ENCODE measurements at regions not wholly inside any gene's neighbourhood (a gene's known extent, or its start where the extent isn't known, plus 50 kb on each side); places are given as distances from the start of the nearest gene placed in this dataset.

DNA sequence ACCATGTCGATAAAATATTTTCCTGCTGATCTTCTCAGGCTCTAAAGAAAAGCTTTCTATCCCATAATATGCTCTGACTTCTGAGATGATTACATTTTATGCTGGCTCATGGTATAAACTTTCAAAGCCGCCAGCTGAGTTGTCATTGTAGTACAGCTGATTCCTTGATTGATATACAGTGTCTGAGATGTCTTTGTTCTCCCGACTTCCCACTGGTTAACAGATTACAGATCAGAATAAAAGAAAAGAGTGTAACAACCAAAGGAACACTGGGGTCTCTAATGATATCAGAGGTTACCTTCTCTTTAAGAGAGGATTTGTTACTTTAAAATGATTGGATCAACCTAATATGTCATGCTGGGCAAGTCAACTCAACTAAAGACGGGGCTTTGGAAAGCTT, 485.4 kb upstream of the LRRC7 start:
- CTCF ChIA-PET, result no interaction called here
- H3K4me2 ChIP-seq, result no peak overlapping the region
- no peak overlapping the region for H3K4me3 ChIP-seq
- H3K27ac ChIP-seq, result no peak overlapping the region
- H3K9me3 ChIP-seq, result no peaks in the 10 kb centered on the region
- TF ChIP-seq TP53 (CRISPR knock-in tag; IDR thresholded peaks at IDR 0.05), result no peak
- no peak for TF ChIP-seq RARB (CRISPR knock-in tag; IDR thresholded peaks at IDR 0.05)
- TF ChIP-seq NR3C1 (IDR thresholded peaks at IDR 0.05), result no peak
- no peak for TF ChIP-seq NFE2L2 (conservative IDR thresholded peaks at IDR 0.05; ENCODE audit: low read length)
- no peak for TF ChIP-seq KDM5A (IDR thresholded peaks at IDR 0.05)
- H3K4me1 ChIP-seq, result no peaks in the 10 kb centered on the region
- WGBS (ENCODE audit: missing lambda C conversion rate), result 6% methylated on average over 4 of the region's 4 CpGs
- FAIRE-seq (no peak), DNase-seq (ENCODE audit: low read depth in 1 of 2, low spot score in 1 of 2) (no peak), ATAC-seq (no peak)
- POLR2A ChIA-PET, result no interaction called here

DNA sequence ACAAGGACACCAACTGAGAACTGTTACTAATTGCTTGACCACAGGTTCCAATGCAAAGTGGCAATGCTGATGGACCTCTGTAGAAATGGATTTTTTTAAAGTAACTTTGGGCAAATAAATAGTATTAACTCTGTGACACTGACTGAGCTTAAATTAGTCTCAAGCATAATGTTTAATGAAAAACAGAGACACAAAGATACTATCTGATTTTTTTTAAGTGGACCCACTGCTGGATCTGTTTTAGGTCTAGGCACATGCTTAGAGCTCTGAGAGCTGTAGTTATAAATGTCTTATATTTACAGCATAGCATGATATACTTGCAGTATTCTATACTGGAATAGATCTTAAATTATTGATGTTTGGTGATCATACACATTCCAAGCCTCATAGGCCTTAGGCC, 481.6 kb upstream of the LRRC7 start:
- TF ChIP-seq, protein P1, sequence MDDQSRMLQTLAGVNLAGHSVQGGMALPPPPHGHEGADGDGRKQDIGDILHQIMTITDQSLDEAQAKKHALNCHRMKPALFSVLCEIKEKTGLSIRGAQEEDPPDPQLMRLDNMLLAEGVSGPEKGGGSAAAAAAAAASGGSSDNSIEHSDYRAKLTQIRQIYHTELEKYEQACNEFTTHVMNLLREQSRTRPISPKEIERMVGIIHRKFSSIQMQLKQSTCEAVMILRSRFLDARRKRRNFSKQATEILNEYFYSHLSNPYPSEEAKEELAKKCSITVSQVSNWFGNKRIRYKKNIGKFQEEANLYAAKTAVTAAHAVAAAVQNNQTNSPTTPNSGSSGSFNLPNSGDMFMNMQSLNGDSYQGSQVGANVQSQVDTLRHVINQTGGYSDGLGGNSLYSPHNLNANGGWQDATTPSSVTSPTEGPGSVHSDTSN (IDR thresholded peaks at IDR 0.05), result no peak
- TF ChIP-seq GATA3 (IDR thresholded peaks at IDR 0.05; ENCODE audit: borderline replicate concordance), result no peak
- TF ChIP-seq NR3C1 (IDR thresholded peaks at IDR 0.05), result no peak
- no peak for TF ChIP-seq CEBPB (IDR thresholded peaks at IDR 0.05)
- no peak for TF ChIP-seq MAFK (IDR thresholded peaks at IDR 0.05; ENCODE audit: partially characterized antibody)
- no peak for TF ChIP-seq SMC3 (IDR thresholded peaks at IDR 0.05)
- TF ChIP-seq HOXB5 (CRISPR knock-in tag; IDR thresholded peaks at IDR 0.05), result no peak
- no peak for TF ChIP-seq HOXB13 (CRISPR knock-in tag; IDR thresholded peaks at IDR 0.05; ENCODE audit: low read depth)
- TF ChIP-seq, protein P2, sequence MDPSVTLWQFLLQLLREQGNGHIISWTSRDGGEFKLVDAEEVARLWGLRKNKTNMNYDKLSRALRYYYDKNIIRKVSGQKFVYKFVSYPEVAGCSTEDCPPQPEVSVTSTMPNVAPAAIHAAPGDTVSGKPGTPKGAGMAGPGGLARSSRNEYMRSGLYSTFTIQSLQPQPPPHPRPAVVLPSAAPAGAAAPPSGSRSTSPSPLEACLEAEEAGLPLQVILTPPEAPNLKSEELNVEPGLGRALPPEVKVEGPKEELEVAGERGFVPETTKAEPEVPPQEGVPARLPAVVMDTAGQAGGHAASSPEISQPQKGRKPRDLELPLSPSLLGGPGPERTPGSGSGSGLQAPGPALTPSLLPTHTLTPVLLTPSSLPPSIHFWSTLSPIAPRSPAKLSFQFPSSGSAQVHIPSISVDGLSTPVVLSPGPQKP (IDR thresholded peaks at IDR 0.05; ENCODE audit: low read depth, low read length), result no peak
- TF ChIP-seq CBX2 (IDR thresholded peaks at IDR 0.05; ENCODE audit: borderline replicate concordance, low read depth), result no peak
- no peak for TF ChIP-seq ZFP36 (IDR thresholded peaks at IDR 0.05; ENCODE audit: borderline replicate concordance, partially characterized antibody)
- no peak for TF ChIP-seq CBX8 (IDR thresholded peaks at IDR 0.05)
- TF ChIP-seq KDM1A (IDR thresholded peaks at IDR 0.05; ENCODE audit: low read depth), result no peak
- no peak for TF ChIP-seq RNF2 (IDR thresholded peaks at IDR 0.05; ENCODE audit: borderline replicate concordance, low read depth)
- TF ChIP-seq PHF8 (IDR thresholded peaks at IDR 0.05; ENCODE audit: borderline replicate concordance, low read depth), result no peak
- TF ChIP-seq EHMT2 (IDR thresholded peaks at IDR 0.05; ENCODE audit: low read depth), result no peak
- Histone ChIP-seq H3K4me1 (no peaks in the 10 kb centered on the region), H3K27ac (no peak overlapping the region), H3K9me3 (no peaks in the 10 kb centered on the region), H3K4me3 (no peak overlapping the region), H3K4me2 (no peak overlapping the region)
- no peak for ATAC-seq
- POLR2A ChIA-PET, result no interaction called here
- CTCF ChIA-PET, result no interaction called here
- DNase-seq (ENCODE audit: low read depth in 1 of 2, low spot score in 1 of 2), result no peak
- FAIRE-seq, result no peak

DNA sequence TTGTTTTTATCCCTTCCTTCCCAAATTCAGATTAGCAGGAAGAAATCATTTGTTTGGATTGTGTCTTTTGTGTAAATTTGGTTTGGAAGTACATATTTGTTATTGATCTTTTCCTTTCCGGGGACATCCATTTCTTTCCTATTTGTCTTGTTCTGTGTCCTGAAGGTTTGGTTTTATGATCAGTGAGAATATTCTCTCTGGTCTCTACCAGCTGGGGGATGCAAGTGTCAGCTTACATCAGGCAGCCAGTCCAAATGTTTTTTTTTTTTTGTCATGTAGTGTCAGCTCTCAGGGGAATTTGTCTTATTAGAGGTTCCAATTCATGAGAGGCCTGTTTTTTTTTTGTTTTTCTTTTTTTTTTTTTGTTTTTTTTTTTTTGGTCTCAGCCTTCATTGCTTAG, 479.2 kb upstream of the LRRC7 start:
- no peaks in the 10 kb centered on the region for H3K9me3 ChIP-seq
- ChIA-PET CTCF (no interaction called here), POLR2A (no interaction called here)
- no peaks in the 10 kb centered on the region for H3K4me1 ChIP-seq
- H3K27ac ChIP-seq, result no peak overlapping the region
- 25% methylated on average over 1 of the region's 1 CpG for WGBS (ENCODE audit: missing lambda C conversion rate)
- FAIRE-seq (no peak), DNase-seq (ENCODE audit: low read depth in 1 of 2, low spot score in 1 of 2) (no peak), ATAC-seq (no peak)
- no peak overlapping the region for H3K4me3 ChIP-seq
- no peak overlapping the region for H3K4me2 ChIP-seq
- TF ChIP-seq HOXA7 (CRISPR knock-in tag; IDR thresholded peaks at IDR 0.05), result no peak
- TF ChIP-seq GATA3 (IDR thresholded peaks at IDR 0.05; ENCODE audit: borderline replicate concordance), result no peak
- TF ChIP-seq, protein P3, sequence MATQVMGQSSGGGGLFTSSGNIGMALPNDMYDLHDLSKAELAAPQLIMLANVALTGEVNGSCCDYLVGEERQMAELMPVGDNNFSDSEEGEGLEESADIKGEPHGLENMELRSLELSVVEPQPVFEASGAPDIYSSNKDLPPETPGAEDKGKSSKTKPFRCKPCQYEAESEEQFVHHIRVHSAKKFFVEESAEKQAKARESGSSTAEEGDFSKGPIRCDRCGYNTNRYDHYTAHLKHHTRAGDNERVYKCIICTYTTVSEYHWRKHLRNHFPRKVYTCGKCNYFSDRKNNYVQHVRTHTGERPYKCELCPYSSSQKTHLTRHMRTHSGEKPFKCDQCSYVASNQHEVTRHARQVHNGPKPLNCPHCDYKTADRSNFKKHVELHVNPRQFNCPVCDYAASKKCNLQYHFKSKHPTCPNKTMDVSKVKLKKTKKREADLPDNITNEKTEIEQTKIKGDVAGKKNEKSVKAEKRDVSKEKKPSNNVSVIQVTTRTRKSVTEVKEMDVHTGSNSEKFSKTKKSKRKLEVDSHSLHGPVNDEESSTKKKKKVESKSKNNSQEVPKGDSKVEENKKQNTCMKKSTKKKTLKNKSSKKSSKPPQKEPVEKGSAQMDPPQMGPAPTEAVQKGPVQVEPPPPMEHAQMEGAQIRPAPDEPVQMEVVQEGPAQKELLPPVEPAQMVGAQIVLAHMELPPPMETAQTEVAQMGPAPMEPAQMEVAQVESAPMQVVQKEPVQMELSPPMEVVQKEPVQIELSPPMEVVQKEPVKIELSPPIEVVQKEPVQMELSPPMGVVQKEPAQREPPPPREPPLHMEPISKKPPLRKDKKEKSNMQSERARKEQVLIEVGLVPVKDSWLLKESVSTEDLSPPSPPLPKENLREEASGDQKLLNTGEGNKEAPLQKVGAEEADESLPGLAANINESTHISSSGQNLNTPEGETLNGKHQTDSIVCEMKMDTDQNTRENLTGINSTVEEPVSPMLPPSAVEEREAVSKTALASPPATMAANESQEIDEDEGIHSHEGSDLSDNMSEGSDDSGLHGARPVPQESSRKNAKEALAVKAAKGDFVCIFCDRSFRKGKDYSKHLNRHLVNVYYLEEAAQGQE (IDR thresholded peaks at IDR 0.05), result no peak
- no peak for TF ChIP-seq POLR2AphosphoS2 (conservative IDR thresholded peaks at IDR 0.05; ENCODE audit: low read length)
- no peak for TF ChIP-seq FOSL2 (IDR thresholded peaks at IDR 0.05)
- TF ChIP-seq FOSL2 (CRISPR knock-in tag; IDR thresholded peaks at IDR 0.05), result no peak
- TF ChIP-seq HEYL (CRISPR knock-in tag; IDR thresholded peaks at IDR 0.05), result no peak
- TF ChIP-seq, protein P4, sequence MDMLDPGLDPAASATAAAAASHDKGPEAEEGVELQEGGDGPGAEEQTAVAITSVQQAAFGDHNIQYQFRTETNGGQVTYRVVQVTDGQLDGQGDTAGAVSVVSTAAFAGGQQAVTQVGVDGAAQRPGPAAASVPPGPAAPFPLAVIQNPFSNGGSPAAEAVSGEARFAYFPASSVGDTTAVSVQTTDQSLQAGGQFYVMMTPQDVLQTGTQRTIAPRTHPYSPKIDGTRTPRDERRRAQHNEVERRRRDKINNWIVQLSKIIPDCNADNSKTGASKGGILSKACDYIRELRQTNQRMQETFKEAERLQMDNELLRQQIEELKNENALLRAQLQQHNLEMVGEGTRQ (IDR thresholded peaks at IDR 0.05), result no peak
- TF ChIP-seq, protein P5, sequence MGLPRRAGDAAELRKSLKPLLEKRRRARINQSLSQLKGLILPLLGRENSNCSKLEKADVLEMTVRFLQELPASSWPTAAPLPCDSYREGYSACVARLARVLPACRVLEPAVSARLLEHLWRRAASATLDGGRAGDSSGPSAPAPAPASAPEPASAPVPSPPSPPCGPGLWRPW (IDR thresholded peaks at IDR 0.05), result no peak
- TF ChIP-seq RAD21 (conservative IDR thresholded peaks at IDR 0.05 in 1 of 2, IDR thresholded peaks at IDR 0.05 in 1 of 2), result no peak
- TF ChIP-seq, protein P6, sequence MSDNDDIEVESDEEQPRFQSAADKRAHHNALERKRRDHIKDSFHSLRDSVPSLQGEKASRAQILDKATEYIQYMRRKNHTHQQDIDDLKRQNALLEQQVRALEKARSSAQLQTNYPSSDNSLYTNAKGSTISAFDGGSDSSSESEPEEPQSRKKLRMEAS (IDR thresholded peaks at IDR 0.05), result no peak

Data from A549 (cell line).